22Rv1 (cell line): ENCODE measurements at regions not wholly inside any gene's neighbourhood (a gene's known extent, or its start where the extent isn't known, plus 50 kb on each side); places are given as distances from the start of the nearest gene placed in this dataset.

Experiments
- H3K27ac ChIP-seq: fragments of 450-650 bp; 2 replicates; pipeline ENCODE4 v1.5.1; 2017
- ZFX ChIP-seq: fragments of 450-650 bp; IDR thresholded peaks from 2 replicates; pipeline ENCODE4 v1.6.1; 2017; ENCODE audit warnings: antibody characterized with exemption, borderline replicate concordance
- TF ChIP-seq, protein P1 (sequence below): fragments of 450-650 bp; IDR thresholded peaks from 2 replicates; pipeline ENCODE4 v1.5.1; 2017; ENCODE audit warnings: mild to moderate bottlenecking

- TF ChIP-seq, protein P1, sequence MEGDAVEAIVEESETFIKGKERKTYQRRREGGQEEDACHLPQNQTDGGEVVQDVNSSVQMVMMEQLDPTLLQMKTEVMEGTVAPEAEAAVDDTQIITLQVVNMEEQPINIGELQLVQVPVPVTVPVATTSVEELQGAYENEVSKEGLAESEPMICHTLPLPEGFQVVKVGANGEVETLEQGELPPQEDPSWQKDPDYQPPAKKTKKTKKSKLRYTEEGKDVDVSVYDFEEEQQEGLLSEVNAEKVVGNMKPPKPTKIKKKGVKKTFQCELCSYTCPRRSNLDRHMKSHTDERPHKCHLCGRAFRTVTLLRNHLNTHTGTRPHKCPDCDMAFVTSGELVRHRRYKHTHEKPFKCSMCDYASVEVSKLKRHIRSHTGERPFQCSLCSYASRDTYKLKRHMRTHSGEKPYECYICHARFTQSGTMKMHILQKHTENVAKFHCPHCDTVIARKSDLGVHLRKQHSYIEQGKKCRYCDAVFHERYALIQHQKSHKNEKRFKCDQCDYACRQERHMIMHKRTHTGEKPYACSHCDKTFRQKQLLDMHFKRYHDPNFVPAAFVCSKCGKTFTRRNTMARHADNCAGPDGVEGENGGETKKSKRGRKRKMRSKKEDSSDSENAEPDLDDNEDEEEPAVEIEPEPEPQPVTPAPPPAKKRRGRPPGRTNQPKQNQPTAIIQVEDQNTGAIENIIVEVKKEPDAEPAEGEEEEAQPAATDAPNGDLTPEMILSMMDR: no peak
- no peak for TF ChIP-seq ZFX
- no peak overlapping the region for H3K27ac ChIP-seq
Measured at GRCh38 chr7:124516911-124517310, 248.7 kb downstream of the GPR37 start.

DNA sequence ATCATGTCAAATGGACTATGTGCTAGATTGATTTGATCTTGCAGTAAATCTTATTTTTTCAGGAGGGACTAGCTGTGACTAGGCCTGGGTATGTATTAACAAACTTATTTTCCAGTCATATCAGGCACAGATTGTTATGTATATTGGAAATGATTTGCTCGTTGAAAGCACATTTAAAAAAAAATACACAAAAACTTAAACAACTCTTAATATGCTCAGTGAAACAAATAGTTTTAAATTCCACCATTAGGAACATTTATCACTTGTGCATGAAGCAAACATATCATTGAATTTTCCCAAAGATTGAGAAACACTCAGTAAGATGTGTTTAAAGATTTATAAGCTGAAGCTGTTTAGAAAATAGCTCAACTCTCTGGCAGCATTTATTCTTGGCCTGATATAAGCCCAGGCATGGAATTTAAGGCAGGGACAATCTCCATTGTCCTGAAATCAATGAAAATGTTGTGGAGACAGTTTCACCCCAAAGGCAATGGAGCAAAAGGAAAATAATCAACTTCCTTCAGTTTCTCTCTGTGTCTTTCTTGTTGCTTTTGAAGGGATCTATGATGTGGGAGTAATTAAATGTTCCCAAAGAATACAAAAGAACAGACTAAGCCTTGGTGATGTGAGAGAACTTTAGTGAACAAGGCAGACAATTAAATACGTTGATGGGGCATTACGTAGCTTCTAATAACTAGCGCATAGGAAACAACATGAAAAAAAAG, 250.3 kb downstream of the GPR37 start:
- no peak overlapping the region for H3K27ac ChIP-seq
- TF ChIP-seq ZFX: no peak
- TF ChIP-seq, protein P1: no peak

- H3K27ac ChIP-seq: no peak overlapping the region
- TF ChIP-seq ZFX: no peak
- TF ChIP-seq, protein P1: no peak
Measured at GRCh38 chr7:124514471-124514870, 251.1 kb downstream of the GPR37 start.

DNA sequence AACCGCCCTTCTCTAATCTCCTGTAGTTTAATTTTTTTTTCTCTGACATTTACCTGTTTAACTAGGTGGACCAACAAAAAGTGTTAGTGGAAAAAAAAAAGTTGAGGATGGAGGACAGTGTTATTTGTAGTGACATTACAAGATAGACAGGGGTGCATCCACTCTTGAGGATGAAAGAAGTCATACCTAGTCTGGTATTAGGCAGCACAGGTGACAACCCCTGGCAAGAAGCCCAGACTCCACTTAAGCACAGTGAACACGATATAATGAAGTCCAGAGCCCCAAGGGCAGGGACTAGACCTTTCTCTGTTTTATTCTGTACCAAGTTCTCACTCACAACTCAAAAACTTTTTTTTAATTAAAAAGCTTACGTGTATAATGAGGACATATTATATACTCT, 268.4 kb downstream of the GPR37 start:
- no peak overlapping the region for H3K27ac ChIP-seq
- TF ChIP-seq ZFX: no peak
- TF ChIP-seq, protein P1: no peak

GRCh38 chr7:124489925-124490324, 275.7 kb downstream of the GPR37 start:
- H3K27ac ChIP-seq: peak overlapping the region; percentile 88
- TF ChIP-seq, protein P1: no peak
- TF ChIP-seq ZFX: no peak

GRCh38 chr7:124489082-124489819, 276.3 kb downstream of the GPR37 start:
- no peak for TF ChIP-seq ZFX
- TF ChIP-seq, protein P1: no peak
- H3K27ac ChIP-seq: peak overlapping the region; percentile 88

GRCh38 chr7:124482229-124482628, 283.4 kb downstream of the GPR37 start:
- peak overlapping the region; percentile 46 for H3K27ac ChIP-seq
- TF ChIP-seq, protein P1: no peak
- no peak for TF ChIP-seq ZFX
